Nephron progenitor cell (in vitro differentiated cells): ENCODE measurements at regions not wholly inside any gene's neighbourhood (a gene's known extent, or its start where the extent isn't known, plus 50 kb on each side); places are given as distances from the start of the nearest gene placed in this dataset.

Experiments
- DNase-seq: peaks from one replicate; pipeline ENCODE4 v3.0.0; 2021
- H3K27ac Mint-ChIP-seq: 2 replicates; pipeline ENCODE4 v1.8.0; 2021; ENCODE audit warnings: mild to moderate bottlenecking, moderate library complexity, mixed read lengths
- H3K27me3 Mint-ChIP-seq: 2 replicates; pipeline ENCODE4 v1.8.0; 2021; ENCODE audit warnings: mild to moderate bottlenecking, low read depth, mixed read lengths; ENCODE audit not compliant: poor library complexity
- H3K36me3 Mint-ChIP-seq: 2 replicates; pipeline ENCODE4 v1.8.0; 2021; ENCODE audit warnings: low read depth, mixed read lengths
- H3K4me1 Mint-ChIP-seq: 2 replicates; pipeline ENCODE4 v1.8.0; 2021; ENCODE audit warnings: mixed read lengths
- H3K4me3 Mint-ChIP-seq: 2 replicates; pipeline ENCODE4 v1.8.0; 2021; ENCODE audit warnings: mild to moderate bottlenecking, moderate library complexity, mixed read lengths
- H3K9me3 Mint-ChIP-seq: 2 replicates; pipeline ENCODE4 v1.8.0; 2021; ENCODE audit warnings: mild to moderate bottlenecking, moderate library complexity, mixed read lengths
- CTCF ChIP-seq: fragments of 200-600 bp; sonication (generic); IDR thresholded peaks from 2 replicates; pipeline ENCODE4 v1.5.0; 2021; ENCODE audit warnings: antibody characterized with exemption

GRCh38 chr16:73355981-73356380 is 308.1 kb upstream of the ZFHX3 start:
- Mint-ChIP-seq H3K4me1 (peaks cover 11% of the 10 kb centered on the region), H3K27me3 (peaks cover 36% of the 10 kb centered on the region), H3K36me3 (no peaks in the 10 kb centered on the region), H3K9me3 (no peaks in the 10 kb centered on the region), H3K27ac (no peak overlapping the region), H3K4me3 (no peak overlapping the region)
- no peak for DNase-seq
- no peak for TF ChIP-seq CTCF

GRCh38 chr16:73354434-73354833 is 306.5 kb upstream of the ZFHX3 start:
- Mint-ChIP-seq H3K27ac (no peak overlapping the region), H3K36me3 (no peaks in the 10 kb centered on the region), H3K4me3 (no peak overlapping the region), H3K4me1 (peaks cover 11% of the 10 kb centered on the region), H3K27me3 (peaks cover 36% of the 10 kb centered on the region), H3K9me3 (no peaks in the 10 kb centered on the region)
- no peak for DNase-seq
- no peak for TF ChIP-seq CTCF

- Mint-ChIP-seq H3K27me3 (peaks cover 22% of the 10 kb centered on the region), H3K36me3 (no peaks in the 10 kb centered on the region), H3K4me1 (peaks cover 25% of the 10 kb centered on the region), H3K9me3 (no peaks in the 10 kb centered on the region), H3K4me3 (no peak overlapping the region), H3K27ac (no peak overlapping the region)
- DNase-seq, result no peak
- no peak for TF ChIP-seq CTCF
Observed at GRCh38 chr16:73350707-73351452, 303.0 kb upstream of the ZFHX3 start.

GRCh38 chr16:73347500-73348375 is 299.8 kb upstream of the ZFHX3 start:
- H3K4me1 Mint-ChIP-seq, result peaks cover 14% of the 10 kb centered on the region
- TF ChIP-seq CTCF, result no peak

GRCh38 chr16:73339821-73340220 is 291.9 kb upstream of the ZFHX3 start:
- Mint-ChIP-seq H3K36me3 (no peaks in the 10 kb centered on the region), H3K9me3 (no peaks in the 10 kb centered on the region), H3K27me3 (peaks cover 18% of the 10 kb centered on the region), H3K4me3 (no peak overlapping the region), H3K4me1 (peaks cover 5% of the 10 kb centered on the region), H3K27ac (peak overlapping the region; percentile 15)
- no peak for DNase-seq
- no peak for TF ChIP-seq CTCF

More at GRCh38 chr16:73347500-73348375, 299.8 kb upstream of the ZFHX3 start:
- Mint-ChIP-seq H3K27me3 (peaks cover 19% of the 10 kb centered on the region), H3K27ac (peak overlapping the region; percentile 49), H3K9me3 (no peaks in the 10 kb centered on the region), H3K36me3 (no peaks in the 10 kb centered on the region), H3K4me3 (no peak overlapping the region)
- no peak for DNase-seq
